ENCODE measurements at regions not wholly inside any gene's neighbourhood (a gene's known extent, or its start where the extent isn't known, plus 50 kb on each side); places are given as distances from the start of the nearest gene placed in this dataset.
"Not testable (repeated sequence)": the region's sequence is repeated elsewhere in the genome, so short reads cannot be mapped to it uniquely, and the experiment has no call there.

- H3K4me3 Mint-ChIP-seq; intact Hi-C loops (cut with micrococcal nuclease); H3K4me1 Mint-ChIP-seq (ENCODE audit: low read depth); H3K27ac Mint-ChIP-seq; H3K9me3 Mint-ChIP-seq; H3K27me3 Mint-ChIP-seq (ENCODE audit: insufficient read depth); H3K36me3 Mint-ChIP-seq (ENCODE audit: low read depth): not testable (repeated sequence)
- DNase-seq (ENCODE audit: low spot score) = peak; percentile 12
Measured at GRCh38 chr9:65223986-65224385, 61.0 kb downstream of the FOXD4L5 start.

- H3K36me3 Mint-ChIP-seq (ENCODE audit: low read depth); H3K27me3 Mint-ChIP-seq (ENCODE audit: insufficient read depth); H3K4me3 Mint-ChIP-seq; DNase-seq (ENCODE audit: low spot score); H3K4me1 Mint-ChIP-seq (ENCODE audit: low read depth); H3K27ac Mint-ChIP-seq; intact Hi-C loops (cut with micrococcal nuclease): not testable (repeated sequence)
- peaks cover 12% of the 10 kb centered on the region for H3K9me3 Mint-ChIP-seq
Measured at GRCh38 chr9:65208834-65209233, 76.2 kb downstream of the FOXD4L5 start.

- H3K4me3 Mint-ChIP-seq; intact Hi-C loops (cut with micrococcal nuclease); H3K27me3 Mint-ChIP-seq (ENCODE audit: insufficient read depth); DNase-seq (ENCODE audit: low spot score); H3K36me3 Mint-ChIP-seq (ENCODE audit: low read depth); H3K4me1 Mint-ChIP-seq (ENCODE audit: low read depth): not testable (repeated sequence)
- Mint-ChIP-seq H3K27ac (peak overlapping the region; percentile 31), H3K9me3 (peaks cover 12% of the 10 kb centered on the region)
Measured at GRCh38 chr9:65207273-65207672, 77.7 kb downstream of the FOXD4L5 start.

- peaks cover 12% of the 10 kb centered on the region for H3K9me3 Mint-ChIP-seq
- intact Hi-C loops (cut with micrococcal nuclease); H3K4me3 Mint-ChIP-seq; H3K4me1 Mint-ChIP-seq (ENCODE audit: low read depth); H3K27me3 Mint-ChIP-seq (ENCODE audit: insufficient read depth); H3K27ac Mint-ChIP-seq; DNase-seq (ENCODE audit: low spot score); H3K36me3 Mint-ChIP-seq (ENCODE audit: low read depth): not testable (repeated sequence)
Measured at GRCh38 chr9:65205853-65206252, 79.2 kb downstream of the FOXD4L5 start.

- H3K36me3 Mint-ChIP-seq (ENCODE audit: low read depth); H3K27ac Mint-ChIP-seq; H3K4me1 Mint-ChIP-seq (ENCODE audit: low read depth); intact Hi-C loops (cut with micrococcal nuclease); H3K27me3 Mint-ChIP-seq (ENCODE audit: insufficient read depth); DNase-seq (ENCODE audit: low spot score); H3K4me3 Mint-ChIP-seq; H3K9me3 Mint-ChIP-seq: not testable (repeated sequence)
Measured at GRCh38 chr9:65195781-65196180, 89.2 kb downstream of the FOXD4L5 start.

GRCh38 chr9:65155937-65156336 is 129.1 kb downstream of the FOXD4L5 start:
- H3K4me3 Mint-ChIP-seq; DNase-seq (ENCODE audit: low spot score); intact Hi-C loops (cut with micrococcal nuclease); H3K9me3 Mint-ChIP-seq; H3K4me1 Mint-ChIP-seq (ENCODE audit: low read depth); H3K27me3 Mint-ChIP-seq (ENCODE audit: insufficient read depth); H3K36me3 Mint-ChIP-seq (ENCODE audit: low read depth); H3K27ac Mint-ChIP-seq: not testable (repeated sequence)

All from activated T-helper 1 cell treated with anti-CD3 and anti-CD28 coated beads, Interleukin-12 subunit alpha, Interleukin-12 subunit beta, Interleukin-2, Interleukin-4 antibody, amounts not matched to agents 30 ng/mL and 10 ng/mL and 1 ng/mL, durations not matched to agents 14 hours and 24 hours and 36 hours (primary cell).